ENCODE measurements at regions not wholly inside any gene's neighbourhood (a gene's known extent, or its start where the extent isn't known, plus 50 kb on each side); places are given as distances from the start of the nearest gene placed in this dataset.

DNA sequence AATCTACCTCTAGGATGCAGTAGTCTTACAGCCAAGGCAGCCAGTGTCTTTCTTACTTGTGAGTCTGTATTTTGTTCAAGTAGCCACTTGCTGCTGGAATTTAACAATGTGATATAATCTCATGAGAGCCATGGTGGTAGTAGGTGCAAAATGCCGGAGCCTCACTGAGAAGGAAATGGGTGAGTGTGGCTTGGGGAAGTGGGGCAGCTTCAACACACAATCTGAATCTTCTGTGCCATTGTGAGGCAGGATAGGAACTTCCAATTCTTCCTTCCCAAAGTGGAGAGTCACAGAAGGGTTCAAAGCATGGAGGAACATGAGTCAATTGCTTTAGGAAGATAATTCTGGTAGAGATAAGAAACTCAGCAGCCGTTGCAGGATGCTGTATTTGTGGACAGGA, 158.7 kb upstream of the APCDD1 start:
- BruUV-seq (replicated peaks): no TSS peak
- TF ChIP-seq REST (IDR thresholded peaks at IDR 0.05; ENCODE audit: insufficient read depth in 1 of 2, low read depth in 2 of 2, low read length in 1 of 2): no peak
- no peak for TF ChIP-seq POLR2AphosphoS5 (IDR thresholded peaks at IDR 0.05; ENCODE audit: low read depth, low read length)
- TF ChIP-seq CTCF (IDR thresholded peaks at IDR 0.05): no peak
- no peak for ATAC-seq
- H3K27me3 ChIP-seq (ENCODE audit: control insufficient read depth, insufficient read depth, low read length): no peaks in the 10 kb centered on the region
- no peaks in the 10 kb centered on the region for H3K9me3 ChIP-seq (ENCODE audit: control insufficient read depth, insufficient read depth, low read depth, low read length)
- no peaks in the 10 kb centered on the region for H3K36me3 ChIP-seq (ENCODE audit: control insufficient read depth, insufficient read depth, low read length)
- no peak overlapping the region for H3K4me3 ChIP-seq (ENCODE audit: low read depth in 2 of 2, low read length in 2 of 2)
- no peaks in the 10 kb centered on the region for H3K4me1 ChIP-seq (ENCODE audit: control insufficient read depth, insufficient read depth, low read length)
- intact Hi-C loops (cut with micrococcal nuclease; ENCODE audit: unreplicated experiment) (no loop called here), in situ Hi-C loops (cut with HindIII; ENCODE audit: low pct_unique_long_range_greater_than_20kb, low sequenced_read_pairs) (no loop called here)
- ChIA-PET CTCF (no interaction called here), POLR2A (no interaction called here)
- no peak overlapping the region for H3K27ac ChIP-seq (ENCODE audit: low read length)
- no peak for DNase-seq (ENCODE audit: low read depth, low spot score)

GRCh38 chr18:10296491-10296890, 157.9 kb upstream of the APCDD1 start:
- in situ Hi-C loops (cut with HindIII; ENCODE audit: low pct_unique_long_range_greater_than_20kb, low sequenced_read_pairs) (no loop called here), intact Hi-C loops (cut with micrococcal nuclease; ENCODE audit: unreplicated experiment) (no loop called here)
- ChIA-PET CTCF (no interaction called here), POLR2A (no interaction called here)
- Histone ChIP-seq H3K27ac (ENCODE audit: low read length) (no peak overlapping the region), H3K4me1 (ENCODE audit: control insufficient read depth, insufficient read depth, low read length) (no peaks in the 10 kb centered on the region), H3K36me3 (ENCODE audit: control insufficient read depth, insufficient read depth, low read length) (no peaks in the 10 kb centered on the region), H3K27me3 (ENCODE audit: control insufficient read depth, insufficient read depth, low read length) (no peaks in the 10 kb centered on the region; the same call in 1 of the 2 replicates), H3K9me3 (ENCODE audit: control insufficient read depth, insufficient read depth, low read depth, low read length) (no peaks in the 10 kb centered on the region), H3K4me3 (ENCODE audit: low read depth in 2 of 2, low read length in 2 of 2) (no peak overlapping the region)
- ATAC-seq (no peak), DNase-seq (ENCODE audit: low read depth, low spot score) (no peak)
- BruUV-seq (replicated peaks): no TSS peak
- TF ChIP-seq CTCF (IDR thresholded peaks at IDR 0.05) (no peak), REST (IDR thresholded peaks at IDR 0.05; ENCODE audit: insufficient read depth in 1 of 2, low read depth in 2 of 2, low read length in 1 of 2) (no peak)

Data from Panc1 (cell line).